ENCODE measurements at regions not wholly inside any gene's neighbourhood (a gene's known extent, or its start where the extent isn't known, plus 50 kb on each side); places are given as distances from the start of the nearest gene placed in this dataset.

DNA sequence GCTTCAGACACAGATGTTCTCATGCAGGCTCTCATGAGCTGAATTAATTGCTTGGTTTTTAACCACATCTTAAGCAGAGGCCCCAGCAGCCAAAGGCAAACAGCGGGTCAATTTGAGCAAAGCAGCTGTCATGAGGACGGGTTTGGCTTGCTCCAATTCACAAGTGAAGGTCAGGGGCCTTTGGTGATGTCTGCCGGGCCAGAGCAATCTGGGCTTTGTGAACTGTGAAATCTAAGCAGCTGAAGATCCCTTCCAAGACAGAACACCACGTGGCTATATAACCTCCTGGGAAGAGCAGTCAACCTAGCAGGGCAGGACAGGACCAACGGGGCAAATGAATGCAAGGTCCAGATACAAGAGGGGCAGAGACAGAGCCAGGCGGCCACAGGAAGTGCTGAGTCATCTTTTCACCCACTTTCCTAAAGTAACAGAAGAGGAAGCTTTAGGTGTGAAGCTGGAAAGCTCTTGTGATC, 187.3 kb upstream of the B3GAT1 start:
- ATAC-seq = no peak
- no peaks in the 10 kb centered on the region for H3K4me1 ChIP-seq
- H3K9me3 ChIP-seq = no peaks in the 10 kb centered on the region
- H3K27me3 ChIP-seq = peaks cover 0 to 22% (median 3%) of the 10 kb centered on the region in 9 donors
- DNase-seq = peak in 1 of 5 donors; percentile 12
- intact Hi-C loops (cut with DNase I) = no loop called here
- TF ChIP-seq POLR2A (IDR thresholded peaks at IDR 0.05) = no peak
- TF ChIP-seq, protein P1, sequence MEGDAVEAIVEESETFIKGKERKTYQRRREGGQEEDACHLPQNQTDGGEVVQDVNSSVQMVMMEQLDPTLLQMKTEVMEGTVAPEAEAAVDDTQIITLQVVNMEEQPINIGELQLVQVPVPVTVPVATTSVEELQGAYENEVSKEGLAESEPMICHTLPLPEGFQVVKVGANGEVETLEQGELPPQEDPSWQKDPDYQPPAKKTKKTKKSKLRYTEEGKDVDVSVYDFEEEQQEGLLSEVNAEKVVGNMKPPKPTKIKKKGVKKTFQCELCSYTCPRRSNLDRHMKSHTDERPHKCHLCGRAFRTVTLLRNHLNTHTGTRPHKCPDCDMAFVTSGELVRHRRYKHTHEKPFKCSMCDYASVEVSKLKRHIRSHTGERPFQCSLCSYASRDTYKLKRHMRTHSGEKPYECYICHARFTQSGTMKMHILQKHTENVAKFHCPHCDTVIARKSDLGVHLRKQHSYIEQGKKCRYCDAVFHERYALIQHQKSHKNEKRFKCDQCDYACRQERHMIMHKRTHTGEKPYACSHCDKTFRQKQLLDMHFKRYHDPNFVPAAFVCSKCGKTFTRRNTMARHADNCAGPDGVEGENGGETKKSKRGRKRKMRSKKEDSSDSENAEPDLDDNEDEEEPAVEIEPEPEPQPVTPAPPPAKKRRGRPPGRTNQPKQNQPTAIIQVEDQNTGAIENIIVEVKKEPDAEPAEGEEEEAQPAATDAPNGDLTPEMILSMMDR (IDR thresholded peaks at IDR 0.05) = no peak
- no peak overlapping the region for H3K27ac ChIP-seq
- 42 to 45% (median 43%) methylated on average over 6 of the region's 6 CpGs for WGBS, 4 donors
- no peaks in the 10 kb centered on the region for H3K36me3 ChIP-seq
- H3K4me3 ChIP-seq = no peak overlapping the region

DNA sequence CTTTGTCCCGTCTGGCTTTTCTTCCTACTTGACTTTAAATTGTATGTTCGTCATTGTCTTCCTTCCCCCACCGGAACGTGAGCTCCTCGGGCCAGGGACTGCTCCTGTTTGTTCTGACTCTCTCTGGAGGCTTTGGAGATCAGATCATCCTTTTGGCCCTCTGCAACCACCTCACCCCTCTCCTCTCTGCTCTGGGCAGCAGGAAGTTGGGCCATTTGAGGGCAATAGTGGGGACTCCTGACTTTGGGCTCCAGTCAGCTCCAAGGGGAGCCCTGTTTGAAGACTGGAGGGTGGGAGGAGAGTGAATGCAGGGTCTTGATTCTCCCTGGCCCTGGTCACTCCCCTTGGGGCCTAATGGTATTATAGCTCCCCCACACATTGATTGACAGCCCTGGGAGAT, 186.3 kb upstream of the B3GAT1 start:
- TF ChIP-seq, protein P1 (IDR thresholded peaks at IDR 0.05) = no peak
- TF ChIP-seq POLR2A (IDR thresholded peaks at IDR 0.05) = no peak
- peak in 1 of 5 donors; percentile 1 for DNase-seq
- H3K36me3 ChIP-seq = no peaks in the 10 kb centered on the region
- H3K9me3 ChIP-seq = peaks cover 0 to 4% (median 0%) of the 10 kb centered on the region in 12 donors
- H3K27me3 ChIP-seq = peaks cover 0 to 22% (median 3%) of the 10 kb centered on the region in 9 donors
- 69 to 79% (median 74%) methylated on average over 5 of the region's 5 CpGs for WGBS, 4 donors
- intact Hi-C loops (cut with DNase I) = no loop called here
- H3K27ac ChIP-seq = no peak overlapping the region
- H3K4me3 ChIP-seq = no peak overlapping the region
- no peaks in the 10 kb centered on the region for H3K4me1 ChIP-seq
- ATAC-seq = no peak

GRCh38 chr11:134597452-134597851, 185.4 kb upstream of the B3GAT1 start:
- TF ChIP-seq, protein P1 (IDR thresholded peaks at IDR 0.05) = no peak
- TF ChIP-seq POLR2A (IDR thresholded peaks at IDR 0.05) = no peak
- H3K4me3 ChIP-seq = no peak overlapping the region
- H3K36me3 ChIP-seq = no peaks in the 10 kb centered on the region
- H3K4me1 ChIP-seq = no peaks in the 10 kb centered on the region
- no peak overlapping the region for H3K27ac ChIP-seq
- intact Hi-C loops (cut with DNase I) = no loop called here
- H3K9me3 ChIP-seq = peaks cover 0 to 13% (median 0%) of the 10 kb centered on the region in 12 donors
- DNase-seq (peak in 1 of 5 donors; percentile 4), ATAC-seq (no peak)
- H3K27me3 ChIP-seq = peaks cover 0 to 26% (median 0%) of the 10 kb centered on the region in 9 donors
- 86 to 96% (median 87%) methylated on average over 3 to 8 of the region's 8 CpGs for WGBS, 4 donors

DNA sequence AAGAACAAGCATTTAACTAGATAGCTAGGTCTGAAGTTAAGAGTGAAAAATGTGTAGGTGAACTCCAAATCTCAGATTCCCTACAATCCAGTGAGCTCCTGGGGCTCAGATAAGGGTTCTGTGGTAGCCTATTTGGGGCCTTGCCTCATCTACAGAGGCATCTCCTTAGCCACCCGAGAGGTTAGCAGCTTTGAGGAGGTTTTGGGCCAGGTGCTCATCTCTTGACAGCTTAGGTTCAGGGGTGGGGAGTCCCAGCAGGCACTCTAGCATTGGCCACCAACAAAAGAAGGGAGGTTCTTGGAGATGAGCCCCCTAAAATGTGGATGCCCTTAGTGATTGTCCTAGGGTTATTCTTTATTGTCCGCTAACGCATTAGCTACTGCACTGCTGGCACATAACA, 184.4 kb upstream of the B3GAT1 start:
- no peak for ATAC-seq
- no peak for TF ChIP-seq POLR2A (IDR thresholded peaks at IDR 0.05)
- TF ChIP-seq, protein P1 (IDR thresholded peaks at IDR 0.05) = no peak
- no peak for DNase-seq
- Histone ChIP-seq H3K9me3 (peaks cover 0 to 15% (median 0%) of the 10 kb centered on the region in 12 donors), H3K27me3 (peaks cover 0 to 28% (median 0%) of the 10 kb centered on the region in 9 donors), H3K27ac (no peak overlapping the region), H3K4me1 (no peaks in the 10 kb centered on the region), H3K36me3 (no peaks in the 10 kb centered on the region), H3K4me3 (no peak overlapping the region)
- intact Hi-C loops (cut with DNase I) = no loop called here
- WGBS, 4 donors = 70 to 88% (median 88%) methylated on average over 3 of the region's 3 CpGs

Data from heart left ventricle (tissue), 16 donors.